Lung (tissue), 11 donors: ENCODE measurements at regions not wholly inside any gene's neighbourhood (a gene's known extent, or its start where the extent isn't known, plus 50 kb on each side); places are given as distances from the start of the nearest gene placed in this dataset.

Experiments used
- ATAC-seq: fragments of 200-7000 bp; cut with Tn5 transposase; one replicate; pipeline ENCODE4 v1.9.1; 2020; ENCODE audit warnings: moderate number of reproducible peaks; ENCODE audit not compliant: insufficient read depth, low FRiP score
- DNase-seq, 3 donors: peaks; one replicate each; pipeline ENCODE4 v3.0.0-alpha.2; 2013 to 2017
- H3K27ac ChIP-seq, 2 donors: one replicate each; pipeline ENCODE4 v1.5.1; 2013; ENCODE audit warnings: mild to moderate bottlenecking in 2 of 2, moderate library complexity in 2 of 2, control low read depth in 1 of 2, inconsistent platforms in 1 of 2, low read depth in 1 of 2, low read length in 1 of 2
- H3K27me3 ChIP-seq, 3 donors: one replicate each; pipeline ENCODE4 v1.5.1; 2013; ENCODE audit warnings: low read length in 2 of 3; ENCODE audit not compliant: control insufficient read depth in 3 of 3, insufficient read depth in 3 of 3
- H3K36me3 ChIP-seq, 4 donors: one replicate each; pipeline ENCODE4 v1.5.1; 2013; ENCODE audit warnings: low read length in 4 of 4, mild to moderate bottlenecking in 1 of 4, moderate library complexity in 1 of 4; ENCODE audit not compliant: control insufficient read depth in 4 of 4, insufficient read depth in 4 of 4
- H3K4me1 ChIP-seq, 5 donors: one replicate each; pipeline ENCODE4 v1.5.1; 2013; ENCODE audit warnings: low read length in 5 of 5, mild to moderate bottlenecking in 2 of 5, moderate library complexity in 1 of 5; ENCODE audit not compliant: control insufficient read depth in 5 of 5, insufficient read depth in 5 of 5
- H3K4me3 ChIP-seq: one replicate; pipeline ENCODE4 v1.5.1; 2013; ENCODE audit warnings: mild to moderate bottlenecking, control low read depth, moderate library complexity
- H3K9ac ChIP-seq, 2 donors: one replicate each; pipeline ENCODE4 v1.5.1; 2013; ENCODE audit warnings: low read length in 2 of 2, control low read depth in 1 of 2; ENCODE audit not compliant: insufficient read depth in 1 of 2
- H3K9me3 ChIP-seq, 4 donors: one replicate each; pipeline ENCODE4 v1.5.1; 2013; ENCODE audit warnings: low read length in 3 of 4, mild to moderate bottlenecking in 1 of 4, moderate library complexity in 1 of 4; ENCODE audit not compliant: control insufficient read depth in 4 of 4, insufficient read depth in 3 of 4
- WGBS, 2 donors: extraction: QIAGEN DNeasy Blood & Tissue Kit; methylation state at CpG; one replicate each; pipeline ENCODE4 v1.1.7; 2013; 5-methylcytosine and 5-hydroxymethylcytosine counted together
- TF ChIP-seq, protein P1 (sequence below): IDR thresholded peaks from 2 replicates; pipeline ENCODE4 v1.5.1; 2012; ENCODE audit warnings: mild to moderate bottlenecking; ENCODE audit errors: control extremely low read depth, extremely low read depth
- donor health status: control.
- donor health status: control.
- donor health status: Bipolar disorder and iron deficiency.
- donor health status: healthy.
- donor health status: DM: yes; HTN: yes; CAD: no.

DNA sequence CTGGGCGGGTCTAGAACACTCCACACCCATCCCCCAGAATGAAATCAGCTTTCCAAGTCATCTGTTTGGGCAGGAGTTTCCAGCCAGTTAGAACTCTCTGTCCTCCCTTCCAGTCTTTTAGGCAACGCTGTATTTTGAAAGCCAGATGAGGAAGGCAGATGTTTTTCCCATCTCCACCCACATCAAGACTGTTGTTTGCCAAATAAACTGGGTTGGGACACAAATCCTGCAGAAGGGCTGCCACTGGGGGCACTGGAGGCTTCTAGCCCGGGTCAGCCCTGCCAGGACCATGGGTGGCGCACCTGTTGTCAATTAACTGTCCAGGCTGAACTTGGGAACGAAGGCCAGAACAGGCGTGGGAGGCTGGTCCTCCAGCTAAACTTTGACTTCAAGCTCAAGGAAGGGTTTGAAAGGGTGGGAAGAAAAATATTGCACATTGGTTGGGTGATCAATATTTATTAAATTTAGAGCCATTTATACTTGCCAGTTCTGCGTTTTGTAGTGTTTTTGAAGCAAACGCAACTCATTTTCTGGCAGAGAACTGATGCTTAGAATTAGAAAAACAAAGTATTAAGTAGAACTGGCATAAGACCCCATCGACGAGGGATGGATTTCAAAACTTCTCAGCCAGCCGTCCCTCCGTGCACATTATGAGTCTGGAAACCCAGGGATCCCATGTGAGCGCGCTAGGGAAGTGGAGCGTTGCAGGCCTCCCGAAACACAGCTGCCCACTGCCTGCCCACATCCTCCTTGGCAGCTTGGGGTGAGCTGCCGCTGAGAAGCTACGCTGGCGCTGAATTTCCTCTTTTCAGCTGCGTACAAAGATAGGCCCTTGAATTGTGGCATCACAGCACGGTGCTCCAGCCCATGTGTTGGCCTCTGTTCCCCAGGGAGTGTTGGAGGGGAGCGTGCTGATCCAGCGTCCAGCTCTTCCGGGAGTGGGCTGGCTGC, 297.4 kb downstream of the QKI start:
- no peak overlapping the region for H3K4me3 ChIP-seq
- H3K36me3 ChIP-seq = no peaks in the 10 kb centered on the region
- peak; percentile 41 for ATAC-seq
- 42 to 63% methylated on average over 24 of the region's 24 CpGs for WGBS, 2 donors
- peak overlapping the region in 1 of 2 donors; percentile 63 for H3K27ac ChIP-seq
- no peak overlapping the region for H3K9ac ChIP-seq
- H3K9me3 ChIP-seq = no peaks in the 10 kb centered on the region
- peaks cover 0 to 31% (median 7%) of the 10 kb centered on the region in 5 donors for H3K4me1 ChIP-seq
- DNase-seq = peak in 2 of 3 donors; percentile 43 to 67
- TF ChIP-seq, protein P1, sequence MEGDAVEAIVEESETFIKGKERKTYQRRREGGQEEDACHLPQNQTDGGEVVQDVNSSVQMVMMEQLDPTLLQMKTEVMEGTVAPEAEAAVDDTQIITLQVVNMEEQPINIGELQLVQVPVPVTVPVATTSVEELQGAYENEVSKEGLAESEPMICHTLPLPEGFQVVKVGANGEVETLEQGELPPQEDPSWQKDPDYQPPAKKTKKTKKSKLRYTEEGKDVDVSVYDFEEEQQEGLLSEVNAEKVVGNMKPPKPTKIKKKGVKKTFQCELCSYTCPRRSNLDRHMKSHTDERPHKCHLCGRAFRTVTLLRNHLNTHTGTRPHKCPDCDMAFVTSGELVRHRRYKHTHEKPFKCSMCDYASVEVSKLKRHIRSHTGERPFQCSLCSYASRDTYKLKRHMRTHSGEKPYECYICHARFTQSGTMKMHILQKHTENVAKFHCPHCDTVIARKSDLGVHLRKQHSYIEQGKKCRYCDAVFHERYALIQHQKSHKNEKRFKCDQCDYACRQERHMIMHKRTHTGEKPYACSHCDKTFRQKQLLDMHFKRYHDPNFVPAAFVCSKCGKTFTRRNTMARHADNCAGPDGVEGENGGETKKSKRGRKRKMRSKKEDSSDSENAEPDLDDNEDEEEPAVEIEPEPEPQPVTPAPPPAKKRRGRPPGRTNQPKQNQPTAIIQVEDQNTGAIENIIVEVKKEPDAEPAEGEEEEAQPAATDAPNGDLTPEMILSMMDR = no peak
- no peaks in the 10 kb centered on the region for H3K27me3 ChIP-seq

- no peak for ATAC-seq
- Histone ChIP-seq H3K27ac (peak overlapping the region; percentile 54 to 64), H3K4me3 (no peak overlapping the region), H3K36me3 (no peaks in the 10 kb centered on the region), H3K9me3 (no peaks in the 10 kb centered on the region), H3K9ac (no peak overlapping the region), H3K4me1 (peaks cover 0 to 31% (median 7%) of the 10 kb centered on the region in 5 donors), H3K27me3 (no peaks in the 10 kb centered on the region)
- WGBS, 2 donors = 47% methylated on average over 13 of the region's 13 CpGs
- TF ChIP-seq, protein P1 = no peak
- peak in 1 of 3 donors; percentile 28 for DNase-seq
Measured at GRCh38 chr6:163710532-163711470, 296.3 kb downstream of the QKI start.

- no peak overlapping the region for H3K9ac ChIP-seq
- no peak for ATAC-seq
- 42 to 46% methylated on average over 3 of the region's 3 CpGs for WGBS, 2 donors
- no peak overlapping the region for H3K4me3 ChIP-seq
- H3K27me3 ChIP-seq = no peaks in the 10 kb centered on the region
- TF ChIP-seq, protein P1 = no peak
- no peaks in the 10 kb centered on the region for H3K36me3 ChIP-seq
- peak overlapping the region; percentile 44 to 58 for H3K27ac ChIP-seq
- DNase-seq = peak in 1 of 3 donors; percentile 65
- H3K9me3 ChIP-seq = no peaks in the 10 kb centered on the region
- peaks cover 0 to 31% (median 7%) of the 10 kb centered on the region in 5 donors for H3K4me1 ChIP-seq
Measured at GRCh38 chr6:163709693-163710092, 295.2 kb downstream of the QKI start.
